OCI-LY3 (cell line): ENCODE measurements at regions not wholly inside any gene's neighbourhood (a gene's known extent, or its start where the extent isn't known, plus 50 kb on each side); places are given as distances from the start of the nearest gene placed in this dataset.

ENCODE experiments used
- H2AFZ ChIP-seq: fragments of 200-600, 300-600 bp; shearing (Covaris generic); 2 replicates; pipeline ENCODE4 v1.6.0; 2014; ENCODE audit warnings: antibody characterized with exemption, low read depth, low read length
- H3K27ac ChIP-seq: fragments of 200-600, 300-600 bp; sonication (generic); 2 replicates; pipeline ENCODE4 v1.5.1; 2014; ENCODE audit warnings: mild to moderate bottlenecking, low read length, moderate library complexity, mixed read lengths
- H3K27me3 ChIP-seq: fragments of 200-600, 300-600 bp; sonication (generic); 2 replicates; pipeline ENCODE4 v1.6.1; 2014; ENCODE audit warnings: low read depth, low read length, mixed read lengths
- H3K36me3 ChIP-seq: fragments of 200-600, 300-600 bp; sonication (generic); replicated peaks from 2 replicates; pipeline ENCODE3; 2014; ENCODE audit warnings: low read depth, low read length, mixed read lengths
- H3K4me1 ChIP-seq: fragments of 300-600, 200-600 bp; sonication (generic); 2 replicates; pipeline ENCODE4 v1.6.1; 2014; ENCODE audit warnings: low read length, mixed read lengths
- H3K4me2 ChIP-seq: fragments of 200-600, 300-600 bp; sonication (generic); 2 replicates; pipeline ENCODE4 v1.6.1; 2014; ENCODE audit warnings: low read length, mixed read lengths
- H3K4me3 ChIP-seq: fragments of 300-600, 200-600 bp; sonication (generic); 2 replicates; pipeline ENCODE4 v1.5.1; 2014; ENCODE audit warnings: antibody characterized with exemption, mild to moderate bottlenecking, low read length, moderate library complexity
- H3K79me2 ChIP-seq: fragments of 300-600, 200-600 bp; shearing (Covaris generic); 2 replicates; pipeline ENCODE4 v1.6.1; 2014; ENCODE audit warnings: mild to moderate bottlenecking, low read length, mixed read lengths
- H3K9ac ChIP-seq: fragments of 300-600, 200-600 bp; shearing (Covaris generic); 2 replicates; pipeline ENCODE4 v1.6.0; 2014; ENCODE audit warnings: mild to moderate bottlenecking, low read length, moderate library complexity
- H3K9me3 ChIP-seq: fragments of 200-600, 300-600 bp; shearing (Covaris generic); 2 replicates; pipeline ENCODE4 v1.6.1; 2014; ENCODE audit warnings: low read length, mixed read lengths; ENCODE audit not compliant: insufficient read depth
- H4K20me1 ChIP-seq: fragments of 200-600, 300-600 bp; sonication (generic); 2 replicates; pipeline ENCODE4 v1.6.1; 2016; ENCODE audit warnings: low read length, mixed read lengths; ENCODE audit not compliant: insufficient read depth
- CTCF ChIP-seq: fragments of 200-600, 300-600 bp; sonication (generic); IDR thresholded peaks from 2 replicates; pipeline ENCODE4 v1.5.1; 2014; ENCODE audit warnings: antibody characterized with exemption, low read length, low read depth
- EZH2phosphoT487 ChIP-seq: fragments of 200-600 bp; shearing (Covaris generic); IDR thresholded peaks from 2 replicates; pipeline ENCODE4 v1.6.1; 2018; ENCODE audit warnings: antibody characterized with exemption, mixed run types, low read depth

GRCh38 chr1:184187097-184187496 is 135.6 kb downstream of the TSEN15 start:
- no peaks in the 10 kb centered on the region for H3K9me3 ChIP-seq
- no peaks in the 10 kb centered on the region for H3K79me2 ChIP-seq
- H3K4me2 ChIP-seq, result no peak overlapping the region
- TF ChIP-seq EZH2phosphoT487, result no peak
- no peak for TF ChIP-seq CTCF
- no peaks in the 10 kb centered on the region for H3K4me1 ChIP-seq
- peaks cover 13% of the 10 kb centered on the region for H3K27me3 ChIP-seq
- H3K9ac ChIP-seq, result no peak overlapping the region
- no peak overlapping the region for H3K27ac ChIP-seq
- no peak overlapping the region for H2AFZ ChIP-seq
- no peaks in the 10 kb centered on the region for H3K36me3 ChIP-seq
- H3K4me3 ChIP-seq, result no peak overlapping the region
- H4K20me1 ChIP-seq, result no peaks in the 10 kb centered on the region

GRCh38 chr1:184188037-184188436 is 136.5 kb downstream of the TSEN15 start:
- TF ChIP-seq CTCF (no peak), EZH2phosphoT487 (no peak)

GRCh38 chr1:184189361-184189760 is 137.8 kb downstream of the TSEN15 start:
- H3K9me3 ChIP-seq, result no peaks in the 10 kb centered on the region
- no peaks in the 10 kb centered on the region for H3K4me1 ChIP-seq
- H3K9ac ChIP-seq, result no peak overlapping the region
- TF ChIP-seq EZH2phosphoT487 (no peak), CTCF (no peak)
- no peak overlapping the region for H3K27ac ChIP-seq
- H2AFZ ChIP-seq, result no peak overlapping the region
- no peaks in the 10 kb centered on the region for H4K20me1 ChIP-seq
- no peak overlapping the region for H3K4me3 ChIP-seq
- no peak overlapping the region for H3K4me2 ChIP-seq
- H3K36me3 ChIP-seq, result no peaks in the 10 kb centered on the region
- H3K27me3 ChIP-seq, result peaks cover 18% of the 10 kb centered on the region
- no peaks in the 10 kb centered on the region for H3K79me2 ChIP-seq

More at GRCh38 chr1:184188037-184188436, 136.5 kb downstream of the TSEN15 start:
- Histone ChIP-seq H4K20me1 (no peaks in the 10 kb centered on the region), H3K4me1 (no peaks in the 10 kb centered on the region), H3K9ac (no peak overlapping the region), H3K9me3 (no peaks in the 10 kb centered on the region), H3K27ac (no peak overlapping the region), H3K27me3 (peaks cover 13% of the 10 kb centered on the region), H3K4me3 (no peak overlapping the region), H2AFZ (no peak overlapping the region), H3K79me2 (no peaks in the 10 kb centered on the region), H3K4me2 (no peak overlapping the region), H3K36me3 (no peaks in the 10 kb centered on the region)

- H3K4me1 ChIP-seq, result no peaks in the 10 kb centered on the region
- H3K27me3 ChIP-seq, result peaks cover 18% of the 10 kb centered on the region
- H3K36me3 ChIP-seq, result no peaks in the 10 kb centered on the region
- H3K79me2 ChIP-seq, result no peaks in the 10 kb centered on the region
- H2AFZ ChIP-seq, result no peak overlapping the region
- no peaks in the 10 kb centered on the region for H3K9me3 ChIP-seq
- no peak overlapping the region for H3K4me2 ChIP-seq
- no peaks in the 10 kb centered on the region for H4K20me1 ChIP-seq
- TF ChIP-seq CTCF (no peak), EZH2phosphoT487 (no peak)
- H3K4me3 ChIP-seq, result no peak overlapping the region
- no peak overlapping the region for H3K9ac ChIP-seq
- no peak overlapping the region for H3K27ac ChIP-seq
Measured at GRCh38 chr1:184190616-184191015, 139.1 kb downstream of the TSEN15 start.
